Mesothelial cell of epicardium (in vitro differentiated cells): ENCODE measurements at regions not wholly inside any gene's neighbourhood (a gene's known extent, or its start where the extent isn't known, plus 50 kb on each side); places are given as distances from the start of the nearest gene placed in this dataset.

ENCODE experiments used
- DNase-seq, 2 experiments: peaks; one replicate each; pipeline ENCODE4 v3.0.0; 2021; ENCODE audit warnings: low spot score in 2 of 2; ENCODE audit not compliant: unreplicated experiment in 2 of 2
- H3K27ac Mint-ChIP-seq: 2 replicates; pipeline ENCODE4 v1.8.0; 2021; ENCODE audit warnings: mixed read lengths
- H3K27me3 Mint-ChIP-seq: 2 replicates; pipeline ENCODE4 v1.8.0; 2021; ENCODE audit warnings: low read depth, mixed read lengths
- H3K36me3 Mint-ChIP-seq: 2 replicates; pipeline ENCODE4 v1.8.0; 2021; ENCODE audit warnings: mixed read lengths
- H3K4me1 Mint-ChIP-seq: 2 replicates; pipeline ENCODE4 v1.8.0; 2021; ENCODE audit warnings: mixed read lengths
- H3K4me3 Mint-ChIP-seq: 2 replicates; pipeline ENCODE4 v1.8.0; 2021; ENCODE audit warnings: mild to moderate bottlenecking, moderate library complexity, mixed read lengths
- H3K9me3 Mint-ChIP-seq: 2 replicates; pipeline ENCODE4 v1.8.0; 2021; ENCODE audit warnings: mixed read lengths
- TF ChIP-seq, protein P1 (sequence below): fragments of 200-600 bp; sonication (generic); IDR thresholded peaks from one replicate; pipeline ENCODE4 v1.5.0; 2021; ENCODE audit warnings: antibody characterized with exemption; ENCODE audit not compliant: unreplicated experiment

DNA sequence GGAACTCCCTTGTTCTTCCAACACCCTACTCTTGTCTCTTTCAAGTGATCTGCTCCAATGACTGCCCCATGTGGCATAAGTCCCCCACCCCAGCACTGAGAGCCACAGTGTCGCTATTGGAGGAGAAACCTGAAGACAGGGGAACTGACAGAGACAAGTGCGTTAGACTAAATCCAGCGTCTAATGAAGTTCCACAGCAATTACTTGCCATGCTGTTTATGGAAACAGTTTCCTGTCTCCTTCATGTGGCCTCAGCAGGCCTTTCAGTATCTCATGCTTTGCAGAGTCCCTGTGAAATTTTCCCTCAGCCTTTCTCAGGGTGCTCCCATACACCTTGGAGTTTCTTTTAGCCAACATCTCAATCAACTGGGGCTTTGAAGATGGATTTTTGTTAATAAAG lies 277.4 kb downstream of the ETS1 start:
- H3K9me3 Mint-ChIP-seq = peaks cover 15% of the 10 kb centered on the region
- H3K27ac Mint-ChIP-seq = no peak overlapping the region
- H3K27me3 Mint-ChIP-seq = no peaks in the 10 kb centered on the region
- no peak overlapping the region for H3K4me3 Mint-ChIP-seq
- DNase-seq = no peak
- H3K36me3 Mint-ChIP-seq = no peaks in the 10 kb centered on the region
- TF ChIP-seq, protein P1, sequence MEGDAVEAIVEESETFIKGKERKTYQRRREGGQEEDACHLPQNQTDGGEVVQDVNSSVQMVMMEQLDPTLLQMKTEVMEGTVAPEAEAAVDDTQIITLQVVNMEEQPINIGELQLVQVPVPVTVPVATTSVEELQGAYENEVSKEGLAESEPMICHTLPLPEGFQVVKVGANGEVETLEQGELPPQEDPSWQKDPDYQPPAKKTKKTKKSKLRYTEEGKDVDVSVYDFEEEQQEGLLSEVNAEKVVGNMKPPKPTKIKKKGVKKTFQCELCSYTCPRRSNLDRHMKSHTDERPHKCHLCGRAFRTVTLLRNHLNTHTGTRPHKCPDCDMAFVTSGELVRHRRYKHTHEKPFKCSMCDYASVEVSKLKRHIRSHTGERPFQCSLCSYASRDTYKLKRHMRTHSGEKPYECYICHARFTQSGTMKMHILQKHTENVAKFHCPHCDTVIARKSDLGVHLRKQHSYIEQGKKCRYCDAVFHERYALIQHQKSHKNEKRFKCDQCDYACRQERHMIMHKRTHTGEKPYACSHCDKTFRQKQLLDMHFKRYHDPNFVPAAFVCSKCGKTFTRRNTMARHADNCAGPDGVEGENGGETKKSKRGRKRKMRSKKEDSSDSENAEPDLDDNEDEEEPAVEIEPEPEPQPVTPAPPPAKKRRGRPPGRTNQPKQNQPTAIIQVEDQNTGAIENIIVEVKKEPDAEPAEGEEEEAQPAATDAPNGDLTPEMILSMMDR = no peak
- peaks cover 2% of the 10 kb centered on the region for H3K4me1 Mint-ChIP-seq

DNA sequence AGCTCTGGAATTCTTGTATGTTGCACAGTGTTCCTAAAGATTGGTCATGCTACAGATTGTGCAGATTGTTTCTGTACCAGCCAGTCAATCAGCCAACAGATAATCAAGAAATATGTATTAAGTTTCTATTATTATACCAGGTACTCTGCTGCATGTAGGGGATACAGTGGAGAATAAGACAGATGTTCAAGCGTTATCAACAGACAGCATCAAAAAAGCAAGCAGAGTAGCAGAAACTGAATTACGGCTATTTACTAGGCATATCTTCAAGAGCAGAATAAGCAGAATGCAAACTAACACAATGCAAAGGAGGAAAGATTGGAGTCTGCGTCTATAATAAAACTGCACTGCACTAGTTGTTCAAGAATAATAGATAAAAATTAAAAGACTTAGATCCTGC lies 278.6 kb downstream of the ETS1 start:
- Mint-ChIP-seq H3K27ac (no peak overlapping the region), H3K4me3 (no peak overlapping the region), H3K36me3 (no peaks in the 10 kb centered on the region), H3K27me3 (no peaks in the 10 kb centered on the region), H3K4me1 (peaks cover 2% of the 10 kb centered on the region), H3K9me3 (peaks cover 3% of the 10 kb centered on the region)
- no peak for DNase-seq
- TF ChIP-seq, protein P1 = no peak

DNA sequence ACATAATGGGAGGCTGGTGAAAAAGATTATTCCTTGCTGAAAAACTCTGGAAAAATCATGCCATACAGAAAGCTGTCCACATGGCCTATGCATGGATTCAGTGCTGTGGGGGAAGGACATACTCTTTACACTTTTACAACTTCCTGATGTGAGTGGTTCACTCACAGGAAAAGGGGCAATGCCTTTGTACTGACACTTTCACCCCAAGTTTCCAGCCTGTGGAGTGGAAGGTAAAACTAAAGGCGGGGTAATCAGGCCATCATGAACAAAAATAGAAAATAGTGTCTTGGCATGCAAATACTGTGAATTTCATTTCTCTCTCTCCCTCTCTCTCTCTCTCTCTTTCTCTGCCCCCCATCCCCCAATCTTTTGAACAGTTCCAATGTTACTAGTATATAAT lies 281.8 kb downstream of the ETS1 start:
- H3K27me3 Mint-ChIP-seq = no peaks in the 10 kb centered on the region
- H3K36me3 Mint-ChIP-seq = no peaks in the 10 kb centered on the region
- no peak for DNase-seq
- H3K27ac Mint-ChIP-seq = no peak overlapping the region
- H3K9me3 Mint-ChIP-seq = no peaks in the 10 kb centered on the region
- H3K4me1 Mint-ChIP-seq = no peaks in the 10 kb centered on the region
- TF ChIP-seq, protein P1 = no peak
- no peak overlapping the region for H3K4me3 Mint-ChIP-seq

DNA sequence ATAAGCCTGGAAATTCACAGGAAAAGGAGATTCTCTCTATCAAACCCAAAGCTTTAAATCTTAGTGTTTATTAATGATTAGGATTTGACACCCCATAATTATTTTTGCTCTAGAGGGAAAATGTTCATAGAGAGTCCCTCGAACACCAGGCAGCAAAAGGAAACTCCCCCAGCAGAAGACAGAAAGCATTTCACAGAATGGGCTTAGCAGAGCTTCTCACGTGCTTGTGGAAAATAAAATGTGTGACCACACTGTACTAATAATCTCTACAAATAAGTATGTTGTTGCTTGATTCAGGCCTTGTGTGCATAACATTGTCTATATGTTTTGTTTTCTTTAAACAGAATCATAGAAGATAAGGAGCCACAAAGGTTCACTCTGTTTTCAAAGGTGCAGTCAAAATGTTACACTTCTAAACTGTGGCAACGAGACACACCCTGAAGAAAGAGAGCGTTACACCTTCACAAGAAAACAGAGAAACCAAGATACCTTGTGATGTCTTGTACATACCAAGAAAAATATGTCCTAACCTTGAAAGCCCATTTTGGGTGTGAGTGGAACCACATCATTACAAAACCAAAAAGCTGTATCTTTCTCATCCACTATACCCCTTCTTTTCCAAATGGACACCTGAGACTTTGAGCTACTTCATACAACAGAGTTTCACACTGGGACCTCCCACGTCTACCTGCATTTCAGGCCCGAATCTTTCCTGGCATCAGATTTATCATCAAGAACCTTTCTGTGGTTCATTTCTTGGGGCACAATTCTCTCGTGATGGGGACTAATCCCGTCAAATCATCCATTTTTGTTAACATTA lies 282.5 kb downstream of the ETS1 start:
- H3K27me3 Mint-ChIP-seq = no peaks in the 10 kb centered on the region

DNA sequence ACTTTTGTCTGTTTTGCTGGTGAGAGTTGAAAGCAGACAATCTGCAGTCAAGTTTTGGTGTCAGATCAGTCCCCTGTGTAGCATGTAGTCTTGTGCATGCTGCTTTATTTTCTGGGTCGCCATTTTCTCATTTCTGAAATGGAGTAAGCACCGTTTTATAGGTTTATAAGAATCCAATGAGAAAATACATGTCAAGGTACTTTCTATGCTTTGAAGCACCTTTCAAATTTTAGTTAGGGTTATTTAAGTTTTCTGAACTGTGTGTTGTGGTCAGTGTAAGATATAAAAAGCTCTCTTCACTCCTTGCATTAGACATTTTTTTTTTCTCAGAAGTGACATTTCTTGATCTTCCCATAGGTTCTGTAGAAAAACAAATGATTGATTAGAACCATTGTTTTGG lies 283.2 kb downstream of the ETS1 start:
- DNase-seq = no peak
- H3K4me1 Mint-ChIP-seq = peaks cover 9% of the 10 kb centered on the region
- TF ChIP-seq, protein P1 = no peak
- H3K9me3 Mint-ChIP-seq = no peaks in the 10 kb centered on the region
- no peak overlapping the region for H3K27ac Mint-ChIP-seq
- no peaks in the 10 kb centered on the region for H3K27me3 Mint-ChIP-seq
- no peaks in the 10 kb centered on the region for H3K36me3 Mint-ChIP-seq
- no peak overlapping the region for H3K4me3 Mint-ChIP-seq

More for the DNA sequence above, 282.5 kb downstream of the ETS1 start:
- peaks cover 1% of the 10 kb centered on the region for H3K4me1 Mint-ChIP-seq
- H3K36me3 Mint-ChIP-seq = no peaks in the 10 kb centered on the region
- no peak overlapping the region for H3K4me3 Mint-ChIP-seq
- TF ChIP-seq, protein P1 = no peak
- no peak overlapping the region for H3K27ac Mint-ChIP-seq
- no peak for DNase-seq
- H3K9me3 Mint-ChIP-seq = no peaks in the 10 kb centered on the region
